Activated CD4-positive, alpha-beta memory T cell treated with anti-CD3 and anti-CD28 coated beads, Interleukin-2, amount 10 ng/mL, durations not matched to agents 7 days and 5 days (primary cell): ENCODE measurements at regions not wholly inside any gene's neighbourhood (a gene's known extent, or its start where the extent isn't known, plus 50 kb on each side); places are given as distances from the start of the nearest gene placed in this dataset.

Source experiments
- CTCF ChIA-PET: fragments of 350-600 bp; sonication (Branson Sonifier 250); formaldehyde crosslinking; loops from one replicate; lab custom pipeline; 2021; ENCODE audit warnings: antibody characterized with exemption, inconsistent platforms; lab: Charles Lee
- POLR2A ChIA-PET: fragments of 350-600 bp; sonication (Branson Sonifier 250); formaldehyde crosslinking; loops from one replicate; lab custom pipeline; 2021; ENCODE audit warnings: antibody characterized with exemption; lab: Charles Lee
- DNase-seq: peaks from one replicate; pipeline ENCODE4 v3.0.0-alpha.2; 2020
- H3K27ac Mint-ChIP-seq: one replicate; pipeline ENCODE4 v1.8.0; 2021; ENCODE audit warnings: mild to moderate bottlenecking, mixed read lengths
- H3K27me3 Mint-ChIP-seq: one replicate; pipeline ENCODE4 v1.8.0; 2021; ENCODE audit warnings: mixed read lengths
- H3K36me3 Mint-ChIP-seq: one replicate; pipeline ENCODE4 v1.8.0; 2021; ENCODE audit warnings: low read depth, mixed read lengths
- H3K4me1 Mint-ChIP-seq: one replicate; pipeline ENCODE4 v1.8.0; 2021; ENCODE audit warnings: mixed read lengths
- H3K4me3 Mint-ChIP-seq: one replicate; pipeline ENCODE4 v1.8.0; 2021; ENCODE audit warnings: mild to moderate bottlenecking, mixed read lengths
- H3K9me3 Mint-ChIP-seq: one replicate; pipeline ENCODE4 v1.8.0; 2021; ENCODE audit warnings: mixed read lengths

DNA sequence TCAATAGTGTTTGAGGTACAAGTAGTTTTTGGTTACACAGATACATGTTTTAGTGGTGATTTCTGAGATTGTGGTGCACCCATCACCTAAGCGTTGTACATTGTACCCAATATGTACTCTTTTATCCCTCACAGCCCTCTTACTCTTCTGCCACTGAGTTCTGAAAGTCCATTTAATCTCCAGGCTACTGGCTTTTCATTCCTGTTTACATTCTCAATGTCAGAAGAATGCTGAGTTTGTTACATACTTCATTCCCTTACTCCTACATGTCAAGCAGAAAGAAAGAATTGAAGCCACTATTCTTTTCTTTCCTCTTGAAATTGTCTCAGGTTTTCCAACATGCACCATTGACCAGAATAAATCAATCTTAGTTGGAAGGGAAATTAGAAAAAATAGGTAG lies 1565.9 kb downstream of the PLA2G4A start:
- Mint-ChIP-seq H3K36me3 (no peaks in the 10 kb centered on the region), H3K4me1 (no peaks in the 10 kb centered on the region), H3K4me3 (no peak overlapping the region), H3K9me3 (peaks cover 9% of the 10 kb centered on the region), H3K27ac (no peak overlapping the region), H3K27me3 (no peaks in the 10 kb centered on the region)
- ChIA-PET CTCF (no interaction called here), POLR2A (no interaction called here)
- no peak for DNase-seq

DNA sequence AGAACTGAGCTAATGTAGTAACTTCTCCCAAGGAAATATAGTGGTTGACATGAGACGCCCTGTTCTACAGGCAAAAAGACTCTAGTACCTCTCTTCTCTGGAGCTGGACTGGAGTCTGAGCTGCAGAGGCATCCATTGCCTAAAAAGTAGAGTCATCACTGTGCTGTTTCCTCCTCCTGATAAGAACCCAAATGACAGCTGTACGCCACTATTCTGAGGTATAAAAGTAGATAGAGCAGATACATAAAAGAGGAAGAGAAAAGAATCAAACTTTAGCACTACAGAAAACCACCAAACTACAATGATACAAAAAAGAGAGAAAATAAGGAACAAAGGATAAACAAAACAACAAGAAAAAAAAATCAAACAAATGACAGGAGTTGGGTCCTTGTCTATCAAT lies 1568.8 kb downstream of the PLA2G4A start:
- Mint-ChIP-seq H3K4me3 (no peak overlapping the region), H3K27ac (no peak overlapping the region), H3K36me3 (no peaks in the 10 kb centered on the region), H3K9me3 (peaks cover 11% of the 10 kb centered on the region), H3K4me1 (no peaks in the 10 kb centered on the region), H3K27me3 (no peaks in the 10 kb centered on the region)
- ChIA-PET POLR2A (no interaction called here), CTCF (no interaction called here)
- no peak for DNase-seq

DNA sequence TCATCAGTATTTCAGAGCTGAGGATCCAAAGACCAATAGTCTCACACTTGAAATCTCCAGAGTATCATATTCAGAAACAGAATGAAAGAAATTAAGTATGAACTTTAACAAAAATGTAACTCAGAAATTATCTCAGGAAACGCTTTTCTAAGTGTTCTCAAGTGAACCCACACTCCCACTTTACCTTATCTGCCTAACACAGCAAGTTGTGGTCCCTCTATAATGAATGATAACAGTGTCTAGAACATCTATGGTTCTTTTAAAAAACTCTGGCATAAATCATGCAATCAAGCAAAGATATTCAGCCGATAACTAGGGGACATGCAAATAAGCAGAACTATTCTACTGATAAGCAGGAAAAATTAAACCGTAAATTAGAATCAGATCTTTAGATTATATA lies 1574.2 kb downstream of the PLA2G4A start:
- Mint-ChIP-seq H3K27ac (no peak overlapping the region), H3K9me3 (peaks cover 4% of the 10 kb centered on the region), H3K4me1 (no peaks in the 10 kb centered on the region), H3K4me3 (no peak overlapping the region), H3K36me3 (no peaks in the 10 kb centered on the region), H3K27me3 (no peaks in the 10 kb centered on the region)
- DNase-seq = no peak
- ChIA-PET CTCF (no interaction called here), POLR2A (no interaction called here)

DNA sequence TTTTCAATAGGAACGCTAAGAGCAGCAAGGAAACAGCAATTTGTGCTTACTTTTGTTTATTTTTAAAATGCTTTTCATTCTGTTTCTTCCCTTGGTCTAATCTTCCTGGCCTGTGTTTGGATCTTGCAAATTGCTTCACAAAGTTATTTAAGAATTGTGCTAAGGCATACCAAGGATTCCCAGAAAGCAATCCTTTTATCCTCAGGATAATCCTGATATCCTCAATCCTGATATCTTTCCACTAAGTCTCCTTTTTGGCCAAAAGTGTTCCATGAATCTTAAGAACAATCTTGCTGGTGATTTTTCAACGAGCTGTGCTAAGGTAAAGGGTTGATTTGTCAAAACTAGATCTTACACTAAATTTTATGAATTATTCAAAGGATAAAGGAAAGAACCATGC lies 1577.9 kb downstream of the PLA2G4A start:
- H3K4me3 Mint-ChIP-seq = no peak overlapping the region
- no peaks in the 10 kb centered on the region for H3K36me3 Mint-ChIP-seq
- ChIA-PET POLR2A (no interaction called here), CTCF (no interaction called here)
- no peaks in the 10 kb centered on the region for H3K9me3 Mint-ChIP-seq
- H3K27ac Mint-ChIP-seq = no peak overlapping the region
- no peaks in the 10 kb centered on the region for H3K27me3 Mint-ChIP-seq
- no peaks in the 10 kb centered on the region for H3K4me1 Mint-ChIP-seq
- DNase-seq = no peak

DNA sequence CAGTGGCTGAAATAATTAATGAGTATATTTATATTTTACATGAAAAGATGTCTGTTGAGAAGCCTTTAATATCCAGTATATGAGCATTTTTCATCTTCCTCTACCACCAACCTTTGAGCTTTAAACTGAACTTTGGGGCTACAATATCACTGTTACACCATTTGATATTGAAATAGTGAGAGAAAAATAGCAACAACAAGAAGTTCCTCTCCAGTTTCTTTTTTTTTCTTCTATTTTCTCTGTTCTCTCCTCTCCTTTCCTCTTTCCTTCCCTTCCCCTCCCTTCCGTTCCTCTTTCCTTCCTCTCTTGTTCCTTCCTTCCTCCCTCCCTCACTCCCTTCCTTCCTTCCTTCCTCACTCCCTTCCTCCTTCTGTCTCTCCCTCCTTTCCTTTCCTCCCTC lies 1591.4 kb downstream of the PLA2G4A start:
- CTCF ChIA-PET = no interaction called here
- Mint-ChIP-seq H3K36me3 (no peaks in the 10 kb centered on the region), H3K9me3 (no peaks in the 10 kb centered on the region), H3K27ac (no peak overlapping the region), H3K4me3 (no peak overlapping the region), H3K27me3 (no peaks in the 10 kb centered on the region), H3K4me1 (no peaks in the 10 kb centered on the region)
- DNase-seq = no peak
- POLR2A ChIA-PET = no interaction called here

DNA sequence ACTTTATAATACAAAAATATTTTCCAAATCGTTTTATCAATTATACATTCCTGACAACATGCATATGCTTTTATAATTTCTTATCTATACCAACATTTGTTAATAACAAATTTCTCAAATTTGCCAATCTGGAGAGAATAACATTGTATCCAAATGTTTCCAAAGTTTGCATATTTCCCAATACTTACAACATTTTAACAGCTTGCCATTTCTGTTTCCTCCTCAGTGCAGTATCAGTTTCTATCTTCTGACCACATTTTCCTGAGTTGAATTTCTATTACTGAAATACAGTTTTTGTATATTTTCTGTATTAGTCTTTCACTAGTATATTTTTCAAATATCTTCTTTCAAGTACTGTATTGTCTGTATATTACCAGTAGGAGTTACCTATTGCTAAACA lies 1594.3 kb downstream of the PLA2G4A start:
- peaks cover 5% of the 10 kb centered on the region for H3K9me3 Mint-ChIP-seq
- no peaks in the 10 kb centered on the region for H3K36me3 Mint-ChIP-seq
- POLR2A ChIA-PET = no interaction called here
- H3K27me3 Mint-ChIP-seq = no peaks in the 10 kb centered on the region
- H3K4me3 Mint-ChIP-seq = no peak overlapping the region
- H3K27ac Mint-ChIP-seq = no peak overlapping the region
- DNase-seq = no peak
- H3K4me1 Mint-ChIP-seq = no peaks in the 10 kb centered on the region
- CTCF ChIA-PET = no interaction called here

DNA sequence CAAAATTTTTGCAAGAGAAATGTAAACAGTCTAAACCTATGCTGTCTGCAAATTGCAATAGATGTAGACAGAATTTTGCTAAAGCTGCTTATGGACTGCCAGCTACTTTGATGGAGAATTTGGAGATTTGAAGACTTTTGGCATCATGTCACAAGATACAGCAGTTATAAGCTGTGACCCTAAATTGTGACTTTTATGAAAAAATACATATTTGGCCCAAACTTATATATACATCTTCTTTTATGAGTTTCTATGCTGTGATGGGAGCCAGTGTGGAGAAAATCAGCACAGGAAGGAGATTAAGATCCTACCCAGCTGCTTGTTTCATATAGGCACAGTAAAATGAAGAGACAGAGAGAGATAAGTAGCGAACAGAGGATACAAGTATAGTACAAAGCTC lies 1595.4 kb downstream of the PLA2G4A start:
- Mint-ChIP-seq H3K27ac (no peak overlapping the region), H3K36me3 (no peaks in the 10 kb centered on the region), H3K4me3 (no peak overlapping the region), H3K4me1 (no peaks in the 10 kb centered on the region), H3K27me3 (no peaks in the 10 kb centered on the region), H3K9me3 (peaks cover 5% of the 10 kb centered on the region)
- POLR2A ChIA-PET = no interaction called here
- CTCF ChIA-PET = no interaction called here
- no peak for DNase-seq

DNA sequence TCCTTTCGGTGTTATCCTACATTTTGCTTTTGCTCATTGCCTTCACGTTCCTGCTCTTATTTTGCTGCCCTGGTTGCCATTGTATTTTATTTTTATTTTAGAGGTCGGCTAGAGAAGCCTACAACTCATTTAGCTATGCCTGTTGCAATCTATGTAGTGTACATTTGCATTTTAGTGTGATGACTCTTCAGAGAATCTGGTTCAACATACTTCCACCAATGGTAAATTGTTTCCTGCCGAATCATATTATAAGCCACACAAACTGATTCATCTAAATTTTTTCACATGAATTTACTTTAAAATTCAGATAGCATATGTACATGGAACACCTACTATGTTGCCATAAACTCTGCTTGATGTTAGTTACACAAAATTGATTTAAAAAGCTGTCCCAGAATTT lies 1596.9 kb downstream of the PLA2G4A start:
- Mint-ChIP-seq H3K9me3 (peaks cover 5% of the 10 kb centered on the region), H3K27ac (no peak overlapping the region), H3K4me1 (no peaks in the 10 kb centered on the region), H3K27me3 (no peaks in the 10 kb centered on the region), H3K4me3 (no peak overlapping the region), H3K36me3 (no peaks in the 10 kb centered on the region)
- ChIA-PET CTCF (no interaction called here), POLR2A (no interaction called here)
- no peak for DNase-seq

DNA sequence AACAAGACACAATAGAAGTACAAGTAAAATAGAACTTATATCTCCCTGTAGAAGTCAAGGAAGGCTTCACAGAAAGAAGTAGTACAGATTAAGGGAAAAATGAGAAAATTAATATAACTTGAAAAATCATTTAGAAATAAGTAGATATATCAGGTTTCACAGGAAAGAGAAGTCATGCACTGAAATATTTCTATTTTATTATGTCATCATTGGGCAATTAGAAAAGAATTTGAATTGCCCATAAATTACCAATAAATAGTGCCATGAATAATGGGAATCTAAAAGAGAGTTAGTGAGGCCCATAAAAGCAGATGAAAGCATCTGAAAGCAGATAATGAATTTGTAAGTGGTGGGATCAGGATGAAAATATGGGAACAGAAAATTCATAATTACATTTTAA lies 1597.8 kb downstream of the PLA2G4A start:
- no peak overlapping the region for H3K27ac Mint-ChIP-seq
- H3K9me3 Mint-ChIP-seq = peaks cover 5% of the 10 kb centered on the region
- ChIA-PET POLR2A (no interaction called here), CTCF (no interaction called here)
- no peak for DNase-seq
- H3K27me3 Mint-ChIP-seq = no peaks in the 10 kb centered on the region
- no peak overlapping the region for H3K4me3 Mint-ChIP-seq
- no peaks in the 10 kb centered on the region for H3K36me3 Mint-ChIP-seq
- no peaks in the 10 kb centered on the region for H3K4me1 Mint-ChIP-seq

DNA sequence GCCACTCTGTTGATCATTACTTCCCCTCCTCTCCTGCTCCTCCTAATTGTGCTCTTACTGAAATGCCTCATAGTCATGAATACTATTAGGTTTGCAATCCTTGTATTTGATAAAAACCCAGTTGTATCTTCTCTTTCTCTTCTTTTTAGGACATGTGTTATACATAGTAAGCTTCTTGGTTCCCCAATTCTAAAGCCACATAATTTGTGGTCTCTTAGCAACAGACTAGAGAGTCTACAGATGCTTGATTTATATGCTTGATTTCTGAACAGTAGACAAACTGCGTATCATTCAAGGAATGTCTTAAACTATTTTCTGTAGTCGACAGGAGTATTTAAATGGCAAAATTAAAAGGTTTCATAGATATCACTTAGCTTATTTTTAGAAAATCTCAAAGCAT lies 1598.9 kb downstream of the PLA2G4A start:
- ChIA-PET POLR2A (no interaction called here), CTCF (no interaction called here)
- Mint-ChIP-seq H3K9me3 (peaks cover 5% of the 10 kb centered on the region), H3K27me3 (no peaks in the 10 kb centered on the region), H3K27ac (no peak overlapping the region), H3K4me1 (no peaks in the 10 kb centered on the region), H3K36me3 (no peaks in the 10 kb centered on the region), H3K4me3 (no peak overlapping the region)
- no peak for DNase-seq

DNA sequence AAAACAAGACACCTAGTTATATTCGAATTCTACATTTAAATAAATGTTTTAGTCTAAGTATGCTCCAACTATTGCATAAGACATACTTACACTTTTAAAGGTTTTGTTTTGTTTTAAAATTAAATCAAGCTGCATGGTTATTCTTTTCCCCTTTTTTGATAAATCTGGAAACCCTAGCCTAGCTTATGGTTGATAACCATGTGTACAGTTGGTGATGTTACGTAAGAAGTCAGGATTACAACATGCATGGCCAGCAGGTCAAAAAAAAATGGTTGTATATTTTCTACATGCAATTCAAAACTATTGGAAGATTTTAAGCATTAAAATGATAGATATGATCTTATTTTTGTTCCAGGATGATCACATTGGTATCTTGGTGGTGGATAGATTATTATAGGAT lies 1600.6 kb downstream of the PLA2G4A start:
- Mint-ChIP-seq H3K36me3 (no peaks in the 10 kb centered on the region), H3K27ac (no peak overlapping the region), H3K4me1 (no peaks in the 10 kb centered on the region), H3K4me3 (no peak overlapping the region), H3K9me3 (peaks cover 5% of the 10 kb centered on the region), H3K27me3 (no peaks in the 10 kb centered on the region)
- ChIA-PET CTCF (no interaction called here), POLR2A (no interaction called here)
- DNase-seq = no peak

DNA sequence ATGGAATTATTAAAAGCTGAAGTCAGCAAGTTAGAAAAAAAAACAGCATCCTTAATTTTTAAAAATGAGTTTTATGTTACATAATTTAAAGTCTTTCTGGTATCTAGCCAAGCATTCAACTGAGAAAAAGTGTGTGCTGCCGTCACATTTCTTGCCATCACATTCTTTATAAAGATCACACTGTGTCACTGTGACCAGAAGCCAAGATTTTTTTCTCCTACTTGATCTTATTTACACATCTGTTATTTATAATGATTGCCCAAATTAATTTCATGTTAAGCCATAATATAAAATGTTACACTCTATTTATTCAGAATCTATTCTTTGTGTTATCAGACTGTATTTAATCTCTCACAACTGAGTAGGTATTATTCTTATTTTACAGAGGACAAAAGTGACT lies 1603.7 kb downstream of the PLA2G4A start:
- ChIA-PET CTCF (no interaction called here), POLR2A (no interaction called here)
- H3K4me3 Mint-ChIP-seq = no peak overlapping the region
- no peaks in the 10 kb centered on the region for H3K36me3 Mint-ChIP-seq
- H3K4me1 Mint-ChIP-seq = no peaks in the 10 kb centered on the region
- no peak for DNase-seq
- no peak overlapping the region for H3K27ac Mint-ChIP-seq
- H3K27me3 Mint-ChIP-seq = no peaks in the 10 kb centered on the region
- H3K9me3 Mint-ChIP-seq = peaks cover 3% of the 10 kb centered on the region

DNA sequence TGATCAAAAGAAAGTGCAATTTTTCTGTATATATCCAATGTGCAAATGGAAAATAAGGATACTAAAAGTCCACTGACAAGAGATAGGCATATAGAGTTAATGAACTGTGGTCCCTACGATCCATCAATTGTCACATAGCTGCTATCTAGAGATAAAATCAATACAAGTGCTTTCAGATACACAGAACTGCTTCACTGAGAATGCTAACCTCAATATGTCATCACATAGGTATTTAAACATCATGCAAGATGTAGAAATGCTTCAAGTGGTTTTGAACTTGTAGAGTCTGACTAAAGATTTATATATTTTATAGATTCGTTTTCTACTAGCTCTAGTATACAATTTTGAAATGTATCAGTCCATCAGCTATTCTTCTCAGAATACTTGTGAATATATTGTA lies 1604.7 kb downstream of the PLA2G4A start:
- no peak overlapping the region for H3K4me3 Mint-ChIP-seq
- H3K9me3 Mint-ChIP-seq = no peaks in the 10 kb centered on the region
- H3K27me3 Mint-ChIP-seq = no peaks in the 10 kb centered on the region
- H3K36me3 Mint-ChIP-seq = no peaks in the 10 kb centered on the region
- no peak for DNase-seq
- H3K4me1 Mint-ChIP-seq = no peaks in the 10 kb centered on the region
- ChIA-PET POLR2A (interaction anchor here (0.7 kb wide), 1 partner anchor 30 kb away, joined by 4 read pairs; no protein-coding TSS in a partner anchor), CTCF (no interaction called here)
- no peak overlapping the region for H3K27ac Mint-ChIP-seq

DNA sequence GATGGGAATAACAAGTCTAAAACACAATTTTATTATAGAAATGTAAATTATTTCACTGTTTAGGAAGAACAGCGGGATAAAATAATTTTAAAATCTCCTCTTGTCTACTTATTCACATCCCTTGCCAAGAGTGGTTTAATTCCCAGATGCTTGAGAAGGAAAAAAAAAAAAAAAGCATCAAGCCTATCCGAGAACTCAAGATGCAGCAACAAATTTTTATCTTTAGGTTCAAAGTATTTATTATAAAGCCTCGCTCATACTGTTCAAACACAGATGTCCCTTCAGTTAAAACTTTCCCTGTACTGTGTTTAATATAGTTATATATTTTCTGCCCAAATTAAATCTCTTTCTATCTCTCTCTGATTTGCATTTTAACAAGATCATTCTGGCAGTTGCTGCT lies 1615.8 kb downstream of the PLA2G4A start:
- Mint-ChIP-seq H3K36me3 (no peaks in the 10 kb centered on the region), H3K4me3 (no peak overlapping the region), H3K4me1 (no peaks in the 10 kb centered on the region), H3K27ac (no peak overlapping the region), H3K9me3 (peaks cover 7% of the 10 kb centered on the region), H3K27me3 (no peaks in the 10 kb centered on the region)
- DNase-seq = no peak
- ChIA-PET CTCF (no interaction called here), POLR2A (no interaction called here)

DNA sequence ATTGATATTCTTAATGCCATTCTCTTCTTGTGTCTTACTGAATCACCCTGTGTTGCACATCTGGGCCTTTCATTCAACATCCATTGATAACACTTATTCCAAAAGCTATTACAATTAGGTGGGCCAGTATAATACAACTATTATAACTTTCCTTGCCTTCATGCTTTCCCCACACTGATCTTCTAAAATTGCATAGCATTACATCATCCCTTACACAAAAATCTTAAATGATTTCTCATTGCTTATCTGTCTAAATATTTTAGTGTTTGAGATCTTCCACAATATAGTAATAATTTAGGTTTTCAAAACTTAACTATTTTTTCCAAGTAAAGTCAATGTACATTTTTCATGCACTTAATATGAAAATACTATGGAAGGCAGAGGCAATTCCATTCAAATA lies 1634.1 kb downstream of the PLA2G4A start:
- Mint-ChIP-seq H3K27me3 (no peaks in the 10 kb centered on the region), H3K27ac (no peak overlapping the region), H3K4me1 (no peaks in the 10 kb centered on the region), H3K4me3 (no peak overlapping the region), H3K36me3 (no peaks in the 10 kb centered on the region), H3K9me3 (peaks cover 4% of the 10 kb centered on the region)
- no peak for DNase-seq
- POLR2A ChIA-PET = no interaction called here
- CTCF ChIA-PET = no interaction called here
